T-helper 9 cell (primary cell): ENCODE measurements at regions not wholly inside any gene's neighbourhood (a gene's known extent, or its start where the extent isn't known, plus 50 kb on each side); places are given as distances from the start of the nearest gene placed in this dataset.
"Not testable (repeated sequence)": the region's sequence is repeated elsewhere in the genome, so short reads cannot be mapped to it uniquely, and the experiment has no call there.

Experiments
- DNase-seq: peaks from one replicate; pipeline ENCODE4 v3.0.0-alpha.2; 2020

DNA sequence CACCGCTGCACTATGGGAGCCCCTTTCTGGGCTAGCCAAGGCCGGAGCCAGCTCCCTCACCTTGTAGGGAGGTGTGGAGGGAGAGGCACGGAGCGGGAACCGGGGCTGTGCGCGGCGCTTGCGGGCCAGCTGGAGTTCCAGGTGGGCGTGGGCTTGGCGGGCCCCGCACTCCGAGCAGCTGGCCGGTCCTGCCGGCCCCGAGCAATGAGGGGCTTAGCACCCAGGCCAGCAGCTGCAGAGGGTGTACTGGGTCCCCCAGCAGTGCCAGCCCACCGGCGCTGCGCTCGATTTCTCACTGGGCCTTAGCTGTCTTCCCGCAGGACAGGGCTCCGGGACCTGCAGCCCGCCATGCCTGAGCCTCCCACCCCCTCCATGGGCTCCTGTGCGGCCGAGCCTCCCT is 53.3 kb upstream of the NID2 start:
- not testable (repeated sequence) for DNase-seq

GRCh38 chr14:52121441-52121840 is 52.6 kb upstream of the NID2 start:
- no peak for DNase-seq

DNA sequence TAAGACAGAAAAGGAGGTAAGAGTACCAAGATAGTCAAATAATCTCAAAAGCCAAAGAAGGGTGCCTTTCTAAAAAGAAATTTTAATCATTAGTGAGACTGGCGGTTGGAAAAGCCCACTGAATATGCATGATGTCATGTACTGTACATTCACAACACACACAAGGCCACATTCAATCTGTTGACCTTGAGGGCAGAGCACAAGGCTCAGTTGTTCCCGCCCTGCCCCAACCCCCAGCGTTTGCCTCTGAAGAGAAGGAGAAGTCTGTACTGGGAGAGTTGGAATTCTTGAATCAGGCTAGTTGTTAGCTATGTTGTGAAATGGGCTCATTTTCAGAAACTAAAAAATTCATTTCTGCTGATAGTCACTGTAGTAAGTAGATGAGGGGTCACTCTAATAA is 50.2 kb upstream of the NID2 start:
- DNase-seq = no peak
